GM21723 (cell line): ENCODE measurements at regions not wholly inside any gene's neighbourhood (a gene's known extent, or its start where the extent isn't known, plus 50 kb on each side); places are given as distances from the start of the nearest gene placed in this dataset.
"Not testable (repeated sequence)": the region's sequence is repeated elsewhere in the genome, so short reads cannot be mapped to it uniquely, and the experiment has no call there.

ENCODE experiments used
- ATAC-seq: cut with Tn5 transposase; IDR thresholded peaks from one replicate; pipeline ENCODE4 v1.9.1; 2021; ENCODE audit warnings: mild to moderate bottlenecking, moderate library complexity; ENCODE audit not compliant: unreplicated experiment

- not testable (repeated sequence) for ATAC-seq
Measured at GRCh38 chr2:198270157-198270556, 465.8 kb downstream of the PLCL1 start.

GRCh38 chr2:198268519-198268918, 464.1 kb downstream of the PLCL1 start:
- no peak for ATAC-seq

DNA sequence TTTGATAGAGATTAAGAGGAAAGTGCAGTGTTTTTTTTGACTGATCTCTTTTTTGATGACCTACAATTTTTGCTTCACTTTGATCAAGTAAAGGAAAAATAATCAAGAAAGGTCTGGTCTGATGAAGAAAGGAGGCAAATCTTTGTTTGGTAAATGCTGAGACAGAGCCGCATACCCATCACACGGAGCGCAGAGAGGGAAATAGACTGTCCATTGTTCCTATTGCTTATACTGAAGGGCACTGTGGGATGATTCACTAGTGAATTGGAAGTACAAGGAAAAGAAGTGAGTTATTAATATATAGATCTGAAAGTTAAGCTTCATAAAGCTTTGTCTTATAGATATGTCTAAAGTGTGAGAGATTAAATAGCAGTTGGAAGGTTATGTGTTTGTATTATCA, 455.1 kb downstream of the PLCL1 start:
- no peak for ATAC-seq

DNA sequence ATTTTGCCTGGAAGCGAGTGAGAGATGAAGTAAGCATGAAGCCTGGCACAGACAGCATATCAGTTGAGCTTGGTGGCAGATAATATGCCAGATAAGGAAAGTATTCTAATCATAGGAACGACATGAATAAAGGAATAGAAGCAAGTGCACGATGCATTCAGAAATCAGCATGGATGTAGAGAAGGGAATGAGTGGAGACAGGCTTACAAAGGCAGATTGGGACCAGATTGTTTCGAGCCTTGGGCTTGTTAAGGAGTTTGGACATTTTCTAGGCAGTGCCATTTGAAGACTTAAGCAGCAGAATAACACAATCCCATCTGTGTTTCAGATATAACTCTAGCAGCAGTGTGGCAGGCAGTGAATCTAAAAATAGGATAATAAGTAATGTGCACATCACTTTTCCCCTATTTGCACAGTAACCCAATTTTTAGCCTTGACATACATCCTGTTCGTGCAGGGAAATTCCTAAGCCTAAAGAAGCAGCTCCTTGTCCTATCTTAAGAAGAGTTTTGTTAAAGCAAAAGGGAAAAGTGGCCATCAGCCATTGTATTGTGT, 450.2 kb downstream of the PLCL1 start:
- no peak for ATAC-seq

DNA sequence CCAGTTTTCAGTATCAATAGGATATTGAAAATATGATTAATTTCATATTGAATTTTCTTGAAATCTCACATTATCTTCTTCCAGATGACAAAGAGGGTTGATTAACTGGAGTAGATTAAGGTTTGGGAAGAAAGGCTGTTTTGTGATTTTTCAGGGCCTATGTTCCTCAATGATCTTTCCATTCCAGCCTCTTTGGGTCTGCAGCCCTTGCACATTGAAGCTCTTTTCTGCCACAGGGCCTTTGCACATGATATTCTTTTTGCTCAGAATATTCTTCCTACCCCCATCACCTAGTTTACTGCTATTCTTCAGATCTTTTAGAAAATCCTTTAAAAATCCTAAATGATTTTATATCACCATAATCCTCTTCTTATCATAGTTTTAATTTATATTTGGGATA, 449.6 kb downstream of the PLCL1 start:
- ATAC-seq: no peak

GRCh38 chr2:198252472-198252871, 448.1 kb downstream of the PLCL1 start:
- ATAC-seq: no peak

- ATAC-seq: no peak
Measured at GRCh38 chr2:198242093-198242492, 437.7 kb downstream of the PLCL1 start.

DNA sequence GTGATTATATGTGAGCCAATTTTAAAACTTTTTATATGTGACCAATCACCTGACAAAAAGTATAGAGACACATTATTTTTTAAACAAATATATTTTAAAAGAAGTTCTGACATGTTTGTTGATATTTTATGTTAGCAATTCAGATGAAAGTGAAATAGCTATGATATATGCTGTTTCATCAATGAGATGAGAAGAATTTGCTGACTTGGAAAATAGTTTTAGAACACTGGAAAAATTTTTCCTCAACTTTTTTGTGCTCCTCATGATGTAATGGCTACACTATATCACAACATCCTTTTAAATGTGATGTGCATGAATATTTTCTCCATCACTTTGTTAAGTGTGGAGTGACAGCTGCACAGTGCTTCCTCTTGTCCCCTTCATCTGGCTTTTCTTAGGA, 434.0 kb downstream of the PLCL1 start:
- ATAC-seq: no peak

DNA sequence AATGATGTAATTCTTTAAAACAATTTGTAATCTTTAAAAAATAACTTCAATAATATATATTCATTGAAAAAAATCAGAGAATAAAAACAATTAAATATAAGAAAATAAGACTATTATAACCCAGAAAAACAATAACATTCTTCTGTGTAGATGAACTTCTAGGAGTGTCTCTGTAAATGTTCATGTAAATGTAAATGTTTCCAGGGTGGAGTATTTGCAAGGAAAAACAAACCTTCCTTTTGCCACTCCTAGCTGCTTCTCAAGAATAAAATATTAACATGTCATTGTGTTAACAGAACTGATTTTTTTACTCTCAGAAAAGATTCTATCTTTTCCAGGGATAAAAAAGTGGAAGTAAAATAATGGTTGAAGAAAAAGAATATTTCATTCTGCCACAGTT, 431.9 kb downstream of the PLCL1 start:
- ATAC-seq: no peak

DNA sequence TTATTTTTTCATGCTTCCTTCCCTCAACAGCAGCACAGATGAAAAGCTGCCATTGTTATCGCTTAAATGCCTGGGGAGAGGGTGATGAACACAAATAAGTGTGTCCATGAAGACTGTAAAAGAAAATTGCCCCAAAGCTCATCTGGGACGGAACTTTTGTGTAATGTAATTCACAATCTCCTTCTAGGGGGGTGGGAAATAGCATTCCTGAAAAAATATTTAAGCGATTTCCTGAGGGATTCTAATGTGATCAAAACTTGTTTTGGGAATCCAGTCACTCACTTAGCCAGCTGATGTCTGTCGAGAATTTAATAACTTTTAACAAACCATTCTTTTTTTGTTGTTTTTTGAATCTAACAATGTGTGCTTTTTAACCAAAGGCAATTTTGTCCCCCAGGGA, 427.9 kb downstream of the PLCL1 start:
- no peak for ATAC-seq

GRCh38 chr2:198231562-198231961, 427.2 kb downstream of the PLCL1 start:
- ATAC-seq: no peak

DNA sequence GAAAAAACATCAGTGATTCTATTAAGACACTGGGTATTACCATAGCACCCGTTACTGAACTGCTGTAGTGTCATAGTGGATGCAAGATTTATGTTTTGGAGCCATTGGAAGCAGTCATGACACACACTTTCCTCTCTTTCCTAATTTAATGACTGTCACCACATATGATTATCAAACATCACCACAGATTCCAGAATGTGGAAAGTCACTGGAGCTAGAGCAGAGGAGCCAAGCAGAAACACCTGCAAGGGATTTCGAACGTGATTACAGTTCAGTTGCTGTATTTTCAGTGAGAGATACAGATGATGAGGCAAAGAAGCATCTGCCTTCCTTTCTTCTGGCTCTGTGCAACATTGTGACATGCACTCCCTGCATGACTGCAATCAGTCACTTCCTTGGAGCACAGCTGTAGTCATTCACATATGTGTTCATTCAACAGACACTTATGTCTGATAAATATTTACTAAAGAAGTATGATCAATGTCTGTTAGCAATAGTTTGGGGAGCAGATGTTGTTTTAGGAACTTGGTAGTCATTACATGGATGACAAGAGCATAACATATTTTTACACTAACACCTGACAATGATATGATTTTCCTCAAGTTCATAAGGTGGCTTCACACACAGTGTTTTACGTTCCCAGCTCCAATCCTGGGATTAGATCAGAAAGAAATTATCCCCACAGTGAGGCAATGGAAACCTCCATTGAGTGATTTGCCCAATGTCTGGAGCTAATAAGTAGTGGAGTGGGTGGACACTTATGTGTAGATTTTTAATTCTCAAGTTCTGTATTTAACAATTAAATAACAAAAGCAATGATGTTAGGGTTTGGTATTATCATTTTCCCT, 416.6 kb downstream of the PLCL1 start:
- ATAC-seq: no peak

- ATAC-seq: no peak
Measured at GRCh38 chr2:198219292-198219691, 414.9 kb downstream of the PLCL1 start.

DNA sequence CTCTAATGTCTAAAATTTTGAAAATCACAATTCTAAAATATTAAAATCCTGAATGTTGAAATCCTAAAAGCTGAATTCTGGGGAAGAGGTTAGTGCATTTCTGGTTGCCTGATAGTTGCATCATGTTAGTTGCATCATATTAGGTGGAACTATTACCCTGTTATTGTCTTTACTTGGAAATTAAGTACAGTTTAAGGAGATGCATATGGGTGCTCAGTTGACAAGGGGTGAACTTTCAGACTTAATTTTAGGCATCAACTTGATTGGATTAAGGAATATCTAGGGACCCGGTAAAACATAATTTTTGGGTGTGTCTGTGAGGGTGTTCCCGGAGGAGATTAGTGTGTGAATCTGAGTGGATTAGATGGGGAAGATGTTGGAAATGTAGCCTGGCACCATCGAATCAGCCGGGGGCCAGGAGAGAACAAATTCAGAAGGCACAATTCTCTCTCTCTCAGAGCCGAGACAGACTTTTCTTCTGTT, 409.8 kb downstream of the PLCL1 start:
- ATAC-seq: no peak

- no peak for ATAC-seq
Measured at GRCh38 chr2:198213253-198213652, 408.9 kb downstream of the PLCL1 start.

GRCh38 chr2:198211706-198212105, 407.3 kb downstream of the PLCL1 start:
- ATAC-seq: no peak

- no peak for ATAC-seq
Measured at GRCh38 chr2:198203336-198204069, 399.1 kb downstream of the PLCL1 start.
